ENCODE measurements at regions not wholly inside any gene's neighbourhood (a gene's known extent, or its start where the extent isn't known, plus 50 kb on each side); places are given as distances from the start of the nearest gene placed in this dataset.

- TF ChIP-seq BACH2 (CRISPR knock-in tag; IDR thresholded peaks at IDR 0.05; ENCODE audit: borderline replicate concordance), result no peak
- no peak for TF ChIP-seq ZC3H10 (CRISPR knock-in tag; IDR thresholded peaks at IDR 0.05)
- no peak for TF ChIP-seq CSDC2 (CRISPR knock-in tag; IDR thresholded peaks at IDR 0.05)
- TF ChIP-seq PATZ1 (CRISPR knock-in tag; IDR thresholded peaks at IDR 0.05; ENCODE audit: borderline replicate concordance), result no peak
- TF ChIP-seq PPARA (CRISPR knock-in tag; IDR thresholded peaks at IDR 0.05; ENCODE audit: borderline replicate concordance), result no peak
- no peak for TF ChIP-seq POU6F1 (CRISPR knock-in tag; IDR thresholded peaks at IDR 0.05; ENCODE audit: borderline replicate concordance, low read depth)
- TF ChIP-seq CREB5 (CRISPR knock-in tag; IDR thresholded peaks at IDR 0.05; ENCODE audit: low read depth), result no peak
- TF ChIP-seq ZFP30 (CRISPR knock-in tag; IDR thresholded peaks at IDR 0.05), result no peak
- no peak for TF ChIP-seq ZNF70 (CRISPR knock-in tag; IDR thresholded peaks at IDR 0.05)
- TF ChIP-seq ISL1 (CRISPR knock-in tag; IDR thresholded peaks at IDR 0.05), result no peak
- TF ChIP-seq CSRNP3 (CRISPR knock-in tag; IDR thresholded peaks at IDR 0.05), result no peak
- no peak for TF ChIP-seq SNAI2 (CRISPR knock-in tag; IDR thresholded peaks at IDR 0.05)
- TF ChIP-seq TSHZ2 (CRISPR knock-in tag; IDR thresholded peaks at IDR 0.05), result no peak
- no peak for TF ChIP-seq OSR1 (CRISPR knock-in tag; IDR thresholded peaks at IDR 0.05)
Observed at GRCh38 chr11:129252621-129253020, 60.5 kb upstream of the ARHGAP32 start.

Data from SK-N-SH treated with all-trans-retinoic acid at 6 μM for 48 hours (cell line).